Activated T-cell treated with anti-CD3 and anti-CD28 coated beads for 48 hours (primary cell): ENCODE measurements at regions not wholly inside any gene's neighbourhood (a gene's known extent, or its start where the extent isn't known, plus 50 kb on each side); places are given as distances from the start of the nearest gene placed in this dataset.
"Not testable (repeated sequence)": the region's sequence is repeated elsewhere in the genome, so short reads cannot be mapped to it uniquely, and the experiment has no call there.

Source experiments
- DNase-seq: peaks from one replicate; pipeline ENCODE4 v3.0.0-alpha.2; 2020; ENCODE audit warnings: low read depth

- DNase-seq: no peak
These were observed 207.5 kb upstream of the PHACTR1 start for GRCh38 chr6:12509060-12509459.

GRCh38 chr6:12516070-12516469 is 200.5 kb upstream of the PHACTR1 start:
- DNase-seq: no peak

- DNase-seq: no peak
These were observed 194.2 kb upstream of the PHACTR1 start for GRCh38 chr6:12522347-12522746.

GRCh38 chr6:12523726-12524125 is 192.8 kb upstream of the PHACTR1 start:
- DNase-seq: no peak

- DNase-seq: no peak
These were observed 191.3 kb upstream of the PHACTR1 start for GRCh38 chr6:12525276-12525675.

- no peak for DNase-seq
These were observed 189.2 kb upstream of the PHACTR1 start for GRCh38 chr6:12527339-12527738.

GRCh38 chr6:12528136-12528535 is 188.4 kb upstream of the PHACTR1 start:
- no peak for DNase-seq

- DNase-seq: no peak
These were observed 187.8 kb upstream of the PHACTR1 start for GRCh38 chr6:12528581-12529363.

GRCh38 chr6:12529364-12530019 is 187.1 kb upstream of the PHACTR1 start:
- no peak for DNase-seq

GRCh38 chr6:12530345-12530744 is 186.2 kb upstream of the PHACTR1 start:
- no peak for DNase-seq

GRCh38 chr6:12533586-12533985 is 183.0 kb upstream of the PHACTR1 start:
- no peak for DNase-seq

- no peak for DNase-seq
These were observed 182.3 kb upstream of the PHACTR1 start for GRCh38 chr6:12534069-12534853.

- no peak for DNase-seq
These were observed 180.8 kb upstream of the PHACTR1 start for GRCh38 chr6:12535586-12536314.

GRCh38 chr6:12536416-12536815 is 180.2 kb upstream of the PHACTR1 start:
- no peak for DNase-seq

- DNase-seq: no peak
These were observed 179.2 kb upstream of the PHACTR1 start for GRCh38 chr6:12537389-12537788.

- no peak for DNase-seq
These were observed 177.6 kb upstream of the PHACTR1 start for GRCh38 chr6:12538881-12539357.

- DNase-seq: not testable (repeated sequence)
These were observed 174.1 kb upstream of the PHACTR1 start for GRCh38 chr6:12542319-12543115.

- DNase-seq: no peak
These were observed 172.6 kb upstream of the PHACTR1 start for GRCh38 chr6:12543953-12544352.

- DNase-seq: no peak
These were observed 171.6 kb upstream of the PHACTR1 start for GRCh38 chr6:12544821-12545565.

GRCh38 chr6:12545619-12546409 is 170.8 kb upstream of the PHACTR1 start:
- DNase-seq: no peak
